ENCODE measurements at regions not wholly inside any gene's neighbourhood (a gene's known extent, or its start where the extent isn't known, plus 50 kb on each side); places are given as distances from the start of the nearest gene placed in this dataset.
"Not testable (repeated sequence)": the region's sequence is repeated elsewhere in the genome, so short reads cannot be mapped to it uniquely, and the experiment has no call there.

DNA sequence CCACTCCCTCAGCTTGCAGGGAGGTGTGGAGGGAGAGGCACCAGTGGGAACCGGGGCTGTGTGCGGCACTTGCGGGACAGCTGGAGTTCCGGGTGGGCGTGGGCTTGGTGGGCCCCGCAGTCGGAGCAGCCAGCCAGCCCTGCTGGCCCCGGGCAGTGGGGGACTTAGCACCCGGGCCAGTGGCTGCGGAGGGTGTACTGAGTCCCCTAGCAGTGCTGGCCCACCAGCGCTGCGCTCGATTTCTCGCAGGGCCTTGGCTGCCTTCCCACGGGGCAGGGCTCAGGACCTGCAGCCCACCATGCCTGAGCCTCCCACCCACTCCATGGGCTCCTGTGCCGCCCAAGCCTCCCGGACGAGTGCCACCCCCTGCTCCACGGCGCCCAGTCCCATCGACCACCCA is 1319.1 kb downstream of the DSC3 start:
- TF ChIP-seq, protein P1, sequence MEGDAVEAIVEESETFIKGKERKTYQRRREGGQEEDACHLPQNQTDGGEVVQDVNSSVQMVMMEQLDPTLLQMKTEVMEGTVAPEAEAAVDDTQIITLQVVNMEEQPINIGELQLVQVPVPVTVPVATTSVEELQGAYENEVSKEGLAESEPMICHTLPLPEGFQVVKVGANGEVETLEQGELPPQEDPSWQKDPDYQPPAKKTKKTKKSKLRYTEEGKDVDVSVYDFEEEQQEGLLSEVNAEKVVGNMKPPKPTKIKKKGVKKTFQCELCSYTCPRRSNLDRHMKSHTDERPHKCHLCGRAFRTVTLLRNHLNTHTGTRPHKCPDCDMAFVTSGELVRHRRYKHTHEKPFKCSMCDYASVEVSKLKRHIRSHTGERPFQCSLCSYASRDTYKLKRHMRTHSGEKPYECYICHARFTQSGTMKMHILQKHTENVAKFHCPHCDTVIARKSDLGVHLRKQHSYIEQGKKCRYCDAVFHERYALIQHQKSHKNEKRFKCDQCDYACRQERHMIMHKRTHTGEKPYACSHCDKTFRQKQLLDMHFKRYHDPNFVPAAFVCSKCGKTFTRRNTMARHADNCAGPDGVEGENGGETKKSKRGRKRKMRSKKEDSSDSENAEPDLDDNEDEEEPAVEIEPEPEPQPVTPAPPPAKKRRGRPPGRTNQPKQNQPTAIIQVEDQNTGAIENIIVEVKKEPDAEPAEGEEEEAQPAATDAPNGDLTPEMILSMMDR (conservative IDR thresholded peaks at IDR 0.05; ENCODE audit: low read length): not testable (repeated sequence)
- not testable (repeated sequence) for TF ChIP-seq EZH2phosphoT487 (IDR thresholded peaks at IDR 0.05; ENCODE audit: borderline replicate concordance)
